Calu3 (cell line): ENCODE measurements at regions not wholly inside any gene's neighbourhood (a gene's known extent, or its start where the extent isn't known, plus 50 kb on each side); places are given as distances from the start of the nearest gene placed in this dataset.
"Not testable (repeated sequence)": the region's sequence is repeated elsewhere in the genome, so short reads cannot be mapped to it uniquely, and the experiment has no call there.

Experiments
- BruUV-seq: library from RNA; stranded (reverse); fragments of 400-500 nt; replicated peaks from 2 replicates; lab custom pipeline; 2021; lab: Mats Ljungman, UMichigan
- CTCF ChIA-PET: fragments of 300-600 bp; sonication (Branson Sonifier 250); formaldehyde crosslinking; loops from one replicate; lab custom pipeline; 2022; ENCODE audit warnings: antibody characterized with exemption; lab: Charles Lee
- DNase-seq: peaks from one replicate; pipeline ENCODE4 v3.0.0; 2022
- H3K27ac Mint-ChIP-seq: one replicate; pipeline ENCODE4 v1.8.0; 2022; ENCODE audit warnings: mixed read lengths; ENCODE audit not compliant: unreplicated experiment
- H3K27me3 Mint-ChIP-seq: one replicate; pipeline ENCODE4 v1.8.0; 2022; ENCODE audit warnings: mixed read lengths; ENCODE audit not compliant: unreplicated experiment
- H3K36me3 Mint-ChIP-seq: one replicate; pipeline ENCODE4 v1.8.0; 2022; ENCODE audit warnings: mild to moderate bottlenecking, moderate library complexity, mixed read lengths; ENCODE audit not compliant: insufficient read depth, unreplicated experiment
- H3K4me1 Mint-ChIP-seq: one replicate; pipeline ENCODE4 v1.8.0; 2022; ENCODE audit warnings: mild to moderate bottlenecking, low read depth, mixed read lengths; ENCODE audit not compliant: unreplicated experiment
- H3K4me3 Mint-ChIP-seq: one replicate; pipeline ENCODE4 v1.8.0; 2022; ENCODE audit warnings: mild to moderate bottlenecking, low read depth, moderate library complexity, mixed read lengths; ENCODE audit not compliant: unreplicated experiment
- H3K9me3 Mint-ChIP-seq: one replicate; pipeline ENCODE4 v1.8.0; 2022; ENCODE audit warnings: low read depth, mixed read lengths; ENCODE audit not compliant: unreplicated experiment
- CTCF ChIP-seq: fragments of 200-600 bp; IDR thresholded peaks from one replicate; pipeline ENCODE4 v1.8.0; 2022; ENCODE audit warnings: antibody characterized with exemption; ENCODE audit not compliant: unreplicated experiment
- intact Hi-C: fragments of 100-400 bp; cut with micrococcal nuclease; formaldehyde crosslinking; loops from one replicate; pipeline ENCODE4 v1.10.0; 2022; ENCODE audit not compliant: unreplicated experiment

GRCh38 chr2:179331061-179331460 lies 66.4 kb upstream of the SESTD1 start:
- intact Hi-C loops, result loop anchor here (5.0 kb wide), 1 partner anchor 44 kb away; no protein-coding TSS in a partner anchor
- no peak overlapping the region for H3K27ac Mint-ChIP-seq
- no peak for DNase-seq
- H3K9me3 Mint-ChIP-seq, result no peaks in the 10 kb centered on the region
- no peak for TF ChIP-seq CTCF
- CTCF ChIA-PET, result no interaction called here
- H3K4me1 Mint-ChIP-seq, result peaks cover 17% of the 10 kb centered on the region
- no peaks in the 10 kb centered on the region for H3K36me3 Mint-ChIP-seq
- H3K27me3 Mint-ChIP-seq, result no peaks in the 10 kb centered on the region
- BruUV-seq, result no TSS peak
- no peak overlapping the region for H3K4me3 Mint-ChIP-seq

- DNase-seq, result no peak
- Mint-ChIP-seq H3K4me3 (no peak overlapping the region), H3K4me1 (no peaks in the 10 kb centered on the region), H3K9me3 (no peaks in the 10 kb centered on the region), H3K36me3 (no peaks in the 10 kb centered on the region), H3K27me3 (no peaks in the 10 kb centered on the region), H3K27ac (no peak overlapping the region)
- TF ChIP-seq CTCF, result no peak
- CTCF ChIA-PET, result interaction anchor here (0.6 kb wide), 1 partner anchor 13 kb away, joined by 3 read pairs; no protein-coding TSS in a partner anchor
- no TSS peak for BruUV-seq
- intact Hi-C loops, result no loop called here
Measured at GRCh38 chr2:179322289-179322688, 57.7 kb upstream of the SESTD1 start.

DNA sequence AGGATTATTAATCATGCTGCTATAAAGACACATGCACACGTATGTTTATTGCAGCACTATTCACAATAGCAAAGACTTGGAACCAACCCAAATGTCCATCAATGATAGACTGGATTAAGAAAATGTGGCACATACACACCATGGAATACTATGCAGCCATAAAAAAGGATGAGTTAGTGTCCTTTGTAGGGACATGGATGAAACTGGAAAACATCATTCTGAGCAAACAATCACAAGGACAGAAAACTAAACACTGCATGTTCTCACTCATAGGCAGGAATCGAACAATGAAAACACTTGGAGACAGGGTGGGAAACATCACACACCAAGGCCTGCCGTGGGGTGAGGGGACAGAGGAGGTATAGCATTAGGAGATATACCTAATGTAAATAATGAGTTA lies 56.4 kb upstream of the SESTD1 start:
- BruUV-seq, H3K27me3 Mint-ChIP-seq, DNase-seq, H3K36me3 Mint-ChIP-seq, H3K4me3 Mint-ChIP-seq, CTCF ChIA-PET, H3K27ac Mint-ChIP-seq, intact Hi-C loops, H3K9me3 Mint-ChIP-seq, H3K4me1 Mint-ChIP-seq: not testable (repeated sequence)

GRCh38 chr2:179314729-179315128 lies 50.1 kb upstream of the SESTD1 start:
- H3K9me3 Mint-ChIP-seq, DNase-seq, H3K4me3 Mint-ChIP-seq, H3K4me1 Mint-ChIP-seq, BruUV-seq, H3K27ac Mint-ChIP-seq, CTCF ChIA-PET, intact Hi-C loops, H3K36me3 Mint-ChIP-seq, H3K27me3 Mint-ChIP-seq: not testable (repeated sequence)
